CD8-positive, alpha-beta memory T cell (primary cell): ENCODE measurements at regions not wholly inside any gene's neighbourhood (a gene's known extent, or its start where the extent isn't known, plus 50 kb on each side); places are given as distances from the start of the nearest gene placed in this dataset.

Experiments
- CTCF ChIA-PET: fragments of 350-600 bp; sonication (Branson Sonifier 250); formaldehyde crosslinking; loops from one replicate; lab custom pipeline; 2021; ENCODE audit warnings: antibody characterized with exemption; lab: Charles Lee
- POLR2A ChIA-PET: fragments of 350-600 bp; sonication (Branson Sonifier 250); formaldehyde crosslinking; loops from one replicate; lab custom pipeline; 2021; ENCODE audit warnings: antibody characterized with exemption; lab: Charles Lee
- DNase-seq, 5 donors: peaks; one replicate each; pipeline versions ENCODE4 v3.0.0 to v3.0.0-alpha.2; 2020 to 2022; ENCODE audit warnings: mixed read lengths in 1 of 5
- H3K27ac ChIP-seq: one replicate; pipeline ENCODE4 v1.7.0; 2013; ENCODE audit warnings: low read depth, mild to moderate bottlenecking, low read length, moderate library complexity
- H3K27me3 ChIP-seq: 2 replicates; pipeline ENCODE4 v1.7.0; 2013; ENCODE audit warnings: low read length, mild to moderate bottlenecking; ENCODE audit not compliant: insufficient read depth, poor library complexity, severe bottlenecking
- H3K36me3 ChIP-seq: 2 replicates; pipeline ENCODE4 v1.7.0; 2013; ENCODE audit warnings: mild to moderate bottlenecking, low read length, moderate library complexity; ENCODE audit not compliant: insufficient read depth
- H3K4me1 ChIP-seq: 2 replicates; pipeline ENCODE4 v1.7.0; 2013; ENCODE audit warnings: mild to moderate bottlenecking, low read length, moderate library complexity; ENCODE audit not compliant: insufficient read depth
- H3K4me3 ChIP-seq: 2 replicates; pipeline ENCODE4 v1.7.0; 2013; ENCODE audit warnings: mild to moderate bottlenecking, low read length
- H3K9me3 ChIP-seq: 2 replicates; pipeline ENCODE4 v1.7.0; 2013; ENCODE audit warnings: mild to moderate bottlenecking, low read length
- H3K27ac Mint-ChIP-seq, 8 donors: one replicate each; pipeline ENCODE4 v1.8.0; 2020 to 2021; ENCODE audit warnings: mixed read lengths in 8 of 8, mild to moderate bottlenecking in 6 of 8, inconsistent platforms in 3 of 8, moderate library complexity in 3 of 8
- H3K27me3 Mint-ChIP-seq, 2 donors: one replicate each; pipeline ENCODE4 v1.8.0; 2020 to 2021; ENCODE audit warnings: mixed read lengths in 2 of 2, mild to moderate bottlenecking in 1 of 2, moderate library complexity in 1 of 2
- H3K36me3 Mint-ChIP-seq, 3 donors: one replicate each; pipeline ENCODE4 v1.8.0; 2020 to 2021; ENCODE audit warnings: mixed read lengths in 3 of 3, inconsistent platforms in 1 of 3, mild to moderate bottlenecking in 1 of 3
- H3K4me1 Mint-ChIP-seq, 3 donors: one replicate each; pipeline ENCODE4 v1.8.0; 2020 to 2021; ENCODE audit warnings: mixed read lengths in 3 of 3, inconsistent platforms in 1 of 3, mild to moderate bottlenecking in 1 of 3
- H3K4me3 Mint-ChIP-seq, 7 donors: one replicate each; pipeline ENCODE4 v1.8.0; 2020 to 2021; ENCODE audit warnings: mixed read lengths in 7 of 7, mild to moderate bottlenecking in 6 of 7, moderate library complexity in 4 of 7, inconsistent platforms in 2 of 7
- H3K9me3 Mint-ChIP-seq, 5 donors: one replicate each; pipeline ENCODE4 v1.8.0; 2020 to 2022; ENCODE audit warnings: mixed read lengths in 5 of 5, mild to moderate bottlenecking in 3 of 5, moderate library complexity in 2 of 5, inconsistent platforms in 1 of 5

GRCh38 chr3:4033296-4033695 lies 234.1 kb downstream of the LRRN1 start:
- DNase-seq, result no peak
- Mint-ChIP-seq H3K9me3 (peaks cover 0 to 7% (median 0%) of the 10 kb centered on the region in 5 donors), H3K27me3 (peaks cover 0 to 1% of the 10 kb centered on the region in 2 donors), H3K36me3 (peaks cover 0 to 12% (median 4%) of the 10 kb centered on the region in 3 donors), H3K4me1 (no peaks in the 10 kb centered on the region), H3K27ac (no peak overlapping the region), H3K4me3 (no peak overlapping the region)
- no peak overlapping the region for H3K27ac ChIP-seq
- POLR2A ChIA-PET, result no interaction called here
- CTCF ChIA-PET, result no interaction called here
- H3K4me1 ChIP-seq, result no peaks in the 10 kb centered on the region
- H3K27me3 ChIP-seq, result no peaks in the 10 kb centered on the region
- H3K36me3 ChIP-seq, result no peaks in the 10 kb centered on the region
- no peak overlapping the region for H3K4me3 ChIP-seq
- no peaks in the 10 kb centered on the region for H3K9me3 ChIP-seq

GRCh38 chr3:4036046-4036445 lies 236.8 kb downstream of the LRRN1 start:
- H3K27me3 ChIP-seq, result no peaks in the 10 kb centered on the region
- no peak overlapping the region for H3K4me3 ChIP-seq
- CTCF ChIA-PET, result no interaction called here

GRCh38 chr3:4038351-4038750 lies 239.1 kb downstream of the LRRN1 start:
- H3K4me1 ChIP-seq, result no peaks in the 10 kb centered on the region
- H3K27me3 Mint-ChIP-seq, result peaks cover 0 to 1% of the 10 kb centered on the region in 2 donors
- H3K4me3 ChIP-seq, result no peak overlapping the region

More at GRCh38 chr3:4036046-4036445, 236.8 kb downstream of the LRRN1 start:
- Mint-ChIP-seq H3K27me3 (peaks cover 0 to 1% of the 10 kb centered on the region in 2 donors), H3K4me3 (no peak overlapping the region), H3K27ac (no peak overlapping the region), H3K36me3 (peaks cover 0 to 9% (median 4%) of the 10 kb centered on the region in 3 donors), H3K4me1 (no peaks in the 10 kb centered on the region), H3K9me3 (peaks cover 0 to 7% (median 0%) of the 10 kb centered on the region in 5 donors)
- POLR2A ChIA-PET, result no interaction called here
- no peak overlapping the region for H3K27ac ChIP-seq
- H3K9me3 ChIP-seq, result no peaks in the 10 kb centered on the region
- no peaks in the 10 kb centered on the region for H3K4me1 ChIP-seq
- DNase-seq, result no peak
- no peaks in the 10 kb centered on the region for H3K36me3 ChIP-seq

GRCh38 chr3:4042070-4042469 lies 242.8 kb downstream of the LRRN1 start:
- POLR2A ChIA-PET, result no interaction called here
- Histone ChIP-seq H3K9me3 (no peaks in the 10 kb centered on the region), H3K4me1 (no peaks in the 10 kb centered on the region), H3K27ac (no peak overlapping the region), H3K4me3 (no peak overlapping the region), H3K27me3 (no peaks in the 10 kb centered on the region), H3K36me3 (no peaks in the 10 kb centered on the region)
- H3K4me3 Mint-ChIP-seq, result no peak overlapping the region
- no peaks in the 10 kb centered on the region for H3K4me1 Mint-ChIP-seq
- no peak for DNase-seq
- CTCF ChIA-PET, result no interaction called here
- H3K27me3 Mint-ChIP-seq, result no peaks in the 10 kb centered on the region
- no peak overlapping the region for H3K27ac Mint-ChIP-seq
- H3K36me3 Mint-ChIP-seq, result peaks cover 0 to 6% (median 4%) of the 10 kb centered on the region in 3 donors
- peaks cover 0 to 4% (median 0%) of the 10 kb centered on the region in 5 donors for H3K9me3 Mint-ChIP-seq

More at GRCh38 chr3:4038351-4038750, 239.1 kb downstream of the LRRN1 start:
- ChIA-PET POLR2A (no interaction called here), CTCF (no interaction called here)
- Histone ChIP-seq H3K9me3 (no peaks in the 10 kb centered on the region), H3K27me3 (no peaks in the 10 kb centered on the region), H3K36me3 (no peaks in the 10 kb centered on the region), H3K27ac (no peak overlapping the region)
- Mint-ChIP-seq H3K9me3 (peaks cover 0 to 4% (median 0%) of the 10 kb centered on the region in 5 donors), H3K4me3 (no peak overlapping the region), H3K4me1 (no peaks in the 10 kb centered on the region), H3K27ac (peak overlapping the region in 1 of 8 donors; percentile 33), H3K36me3 (peaks cover 0 to 9% (median 4%) of the 10 kb centered on the region in 3 donors)
- DNase-seq, result no peak

GRCh38 chr3:4042869-4043268 lies 243.6 kb downstream of the LRRN1 start:
- no peaks in the 10 kb centered on the region for H3K36me3 ChIP-seq
- no peaks in the 10 kb centered on the region for H3K4me1 ChIP-seq
- Mint-ChIP-seq H3K9me3 (peaks cover 0 to under 1% (median 0%) of the 10 kb centered on the region in 5 donors), H3K4me3 (no peak overlapping the region), H3K4me1 (no peaks in the 10 kb centered on the region), H3K27me3 (no peaks in the 10 kb centered on the region), H3K36me3 (peaks cover 0 to 4% (median under 1%) of the 10 kb centered on the region in 3 donors), H3K27ac (no peak overlapping the region)
- DNase-seq, result no peak
- POLR2A ChIA-PET, result no interaction called here
- no peaks in the 10 kb centered on the region for H3K27me3 ChIP-seq
- H3K27ac ChIP-seq, result no peak overlapping the region
- CTCF ChIA-PET, result no interaction called here
- H3K9me3 ChIP-seq, result no peaks in the 10 kb centered on the region
- H3K4me3 ChIP-seq, result no peak overlapping the region

- H3K27me3 Mint-ChIP-seq, result no peaks in the 10 kb centered on the region
- ChIA-PET POLR2A (no interaction called here), CTCF (no interaction called here)
- no peak overlapping the region for H3K4me3 Mint-ChIP-seq
- no peaks in the 10 kb centered on the region for H3K36me3 Mint-ChIP-seq
- Histone ChIP-seq H3K27me3 (no peaks in the 10 kb centered on the region), H3K27ac (no peak overlapping the region), H3K36me3 (no peaks in the 10 kb centered on the region), H3K9me3 (no peaks in the 10 kb centered on the region), H3K4me3 (no peak overlapping the region), H3K4me1 (no peaks in the 10 kb centered on the region)
- no peaks in the 10 kb centered on the region for H3K9me3 Mint-ChIP-seq
- H3K27ac Mint-ChIP-seq, result no peak overlapping the region
- no peaks in the 10 kb centered on the region for H3K4me1 Mint-ChIP-seq
- DNase-seq, result no peak
These were observed 244.8 kb downstream of the LRRN1 start for GRCh38 chr3:4043867-4044575.

- H3K4me3 Mint-ChIP-seq, result no peak overlapping the region
- H3K9me3 Mint-ChIP-seq, result no peaks in the 10 kb centered on the region
- H3K36me3 Mint-ChIP-seq, result no peaks in the 10 kb centered on the region
- CTCF ChIA-PET, result no interaction called here
- no peaks in the 10 kb centered on the region for H3K27me3 ChIP-seq
- no peaks in the 10 kb centered on the region for H3K27me3 Mint-ChIP-seq
- H3K4me1 Mint-ChIP-seq, result no peaks in the 10 kb centered on the region
- no peaks in the 10 kb centered on the region for H3K36me3 ChIP-seq
- no peak for DNase-seq
- H3K9me3 ChIP-seq, result no peaks in the 10 kb centered on the region
- no peak overlapping the region for H3K27ac ChIP-seq
- no peak overlapping the region for H3K4me3 ChIP-seq
- H3K27ac Mint-ChIP-seq, result no peak overlapping the region
- POLR2A ChIA-PET, result no interaction called here
- no peaks in the 10 kb centered on the region for H3K4me1 ChIP-seq
These were observed 245.4 kb downstream of the LRRN1 start for GRCh38 chr3:4044619-4045018.

- H3K4me3 Mint-ChIP-seq, result no peak overlapping the region
- Histone ChIP-seq H3K4me1 (no peaks in the 10 kb centered on the region), H3K27ac (no peak overlapping the region), H3K9me3 (no peaks in the 10 kb centered on the region), H3K27me3 (no peaks in the 10 kb centered on the region), H3K36me3 (no peaks in the 10 kb centered on the region), H3K4me3 (no peak overlapping the region)
- ChIA-PET POLR2A (no interaction called here), CTCF (no interaction called here)
- H3K27me3 Mint-ChIP-seq, result no peaks in the 10 kb centered on the region
- H3K4me1 Mint-ChIP-seq, result no peaks in the 10 kb centered on the region
- peaks cover 0 to under 1% (median 0%) of the 10 kb centered on the region in 3 donors for H3K36me3 Mint-ChIP-seq
- H3K27ac Mint-ChIP-seq, result no peak overlapping the region
- no peak for DNase-seq
- no peaks in the 10 kb centered on the region for H3K9me3 Mint-ChIP-seq
These were observed 246.5 kb downstream of the LRRN1 start for GRCh38 chr3:4045756-4046155.
